ENCODE measurements at regions not wholly inside any gene's neighbourhood (a gene's known extent, or its start where the extent isn't known, plus 50 kb on each side); places are given as distances from the start of the nearest gene placed in this dataset.

DNA sequence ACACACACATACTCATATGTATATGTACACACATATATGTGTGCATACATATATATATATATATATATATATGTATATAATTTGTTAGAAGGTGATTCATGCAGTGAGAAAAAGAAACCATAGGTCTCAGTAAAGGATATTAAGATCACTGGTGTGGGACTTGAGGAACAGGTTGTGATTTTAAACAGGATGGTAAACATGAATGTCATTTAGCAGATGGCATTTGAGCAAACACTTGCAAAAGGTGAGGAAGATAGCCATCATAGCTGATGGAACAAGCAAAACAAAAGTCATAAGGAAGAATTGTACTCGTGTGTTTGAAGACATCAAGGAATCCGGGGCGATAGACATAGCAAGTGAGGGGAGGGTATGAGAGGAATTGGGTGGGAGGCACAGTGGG, 784.5 kb downstream of the TSN start:
- Histone ChIP-seq H3K36me3 (ENCODE audit: control insufficient read depth, low read length) (no peaks in the 10 kb centered on the region), H4K20me1 (ENCODE audit: control insufficient read depth, insufficient read depth, low read depth, low read length) (no peaks in the 10 kb centered on the region), H3K79me2 (ENCODE audit: control insufficient read depth, low read length) (no peaks in the 10 kb centered on the region), H3F3A (ENCODE audit: control insufficient read depth, insufficient read depth) (no peaks in the 10 kb centered on the region), H3K4me1 (ENCODE audit: control insufficient read depth, low read length) (no peaks in the 10 kb centered on the region), H3K27ac (ENCODE audit: low read depth, low read length) (no peak overlapping the region), H3K9me3 (ENCODE audit: control insufficient read depth, insufficient read depth, low read length) (no peaks in the 10 kb centered on the region), H3K9me2 (replicated peaks; ENCODE audit: control insufficient read depth, low read length) (no peaks in the 10 kb centered on the region), H3K4me3 (ENCODE audit: low read length) (no peak overlapping the region), H3K4me2 (ENCODE audit: low read length) (no peak overlapping the region), H3K27me3 (ENCODE audit: control insufficient read depth, low read length) (no peaks in the 10 kb centered on the region)
- TF ChIP-seq, protein P1, sequence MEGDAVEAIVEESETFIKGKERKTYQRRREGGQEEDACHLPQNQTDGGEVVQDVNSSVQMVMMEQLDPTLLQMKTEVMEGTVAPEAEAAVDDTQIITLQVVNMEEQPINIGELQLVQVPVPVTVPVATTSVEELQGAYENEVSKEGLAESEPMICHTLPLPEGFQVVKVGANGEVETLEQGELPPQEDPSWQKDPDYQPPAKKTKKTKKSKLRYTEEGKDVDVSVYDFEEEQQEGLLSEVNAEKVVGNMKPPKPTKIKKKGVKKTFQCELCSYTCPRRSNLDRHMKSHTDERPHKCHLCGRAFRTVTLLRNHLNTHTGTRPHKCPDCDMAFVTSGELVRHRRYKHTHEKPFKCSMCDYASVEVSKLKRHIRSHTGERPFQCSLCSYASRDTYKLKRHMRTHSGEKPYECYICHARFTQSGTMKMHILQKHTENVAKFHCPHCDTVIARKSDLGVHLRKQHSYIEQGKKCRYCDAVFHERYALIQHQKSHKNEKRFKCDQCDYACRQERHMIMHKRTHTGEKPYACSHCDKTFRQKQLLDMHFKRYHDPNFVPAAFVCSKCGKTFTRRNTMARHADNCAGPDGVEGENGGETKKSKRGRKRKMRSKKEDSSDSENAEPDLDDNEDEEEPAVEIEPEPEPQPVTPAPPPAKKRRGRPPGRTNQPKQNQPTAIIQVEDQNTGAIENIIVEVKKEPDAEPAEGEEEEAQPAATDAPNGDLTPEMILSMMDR (IDR thresholded peaks at IDR 0.05; ENCODE audit: low read depth, low read length, poor library complexity, severe bottlenecking), result no peak
- TF ChIP-seq EZH2phosphoT487 (IDR thresholded peaks at IDR 0.05; ENCODE audit: borderline replicate concordance, low read length), result no peak

DNA sequence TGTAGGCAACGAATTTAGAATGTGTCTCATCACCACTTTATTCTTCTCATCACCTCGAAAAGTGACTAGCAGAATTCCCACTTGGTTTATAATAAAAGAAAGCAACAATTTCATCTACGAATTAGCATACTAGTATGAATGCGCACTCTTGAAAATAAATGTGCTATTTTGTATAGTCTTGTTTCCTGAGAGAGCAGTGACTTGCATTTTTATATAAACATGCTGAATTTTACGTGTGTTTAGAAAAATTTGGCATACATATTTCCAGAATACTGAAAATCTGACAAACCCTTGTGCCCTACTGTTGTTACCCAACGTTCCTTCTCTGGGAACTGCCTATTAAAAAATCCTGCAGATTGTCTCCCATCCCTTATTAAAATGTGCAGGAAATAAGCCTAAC, 786.8 kb downstream of the TSN start:
- no peaks in the 10 kb centered on the region for H3K4me1 ChIP-seq (ENCODE audit: control insufficient read depth, low read length)
- H3K79me2 ChIP-seq (ENCODE audit: control insufficient read depth, low read length), result no peaks in the 10 kb centered on the region
- H3K27ac ChIP-seq (ENCODE audit: low read depth, low read length), result no peak overlapping the region
- H3K27me3 ChIP-seq (ENCODE audit: control insufficient read depth, low read length), result no peaks in the 10 kb centered on the region
- H3K4me3 ChIP-seq (ENCODE audit: low read length), result no peak overlapping the region
- H4K20me1 ChIP-seq (ENCODE audit: control insufficient read depth, insufficient read depth, low read depth, low read length), result no peaks in the 10 kb centered on the region
- H3K9me3 ChIP-seq (ENCODE audit: control insufficient read depth, insufficient read depth, low read length), result no peaks in the 10 kb centered on the region
- TF ChIP-seq EZH2phosphoT487 (IDR thresholded peaks at IDR 0.05; ENCODE audit: borderline replicate concordance, low read length), result no peak
- TF ChIP-seq, protein P1 (IDR thresholded peaks at IDR 0.05; ENCODE audit: low read depth, low read length, poor library complexity, severe bottlenecking), result no peak
- no peaks in the 10 kb centered on the region for H3K9me2 ChIP-seq (replicated peaks; ENCODE audit: control insufficient read depth, low read length)
- no peaks in the 10 kb centered on the region for H3K36me3 ChIP-seq (ENCODE audit: control insufficient read depth, low read length)
- H3F3A ChIP-seq (ENCODE audit: control insufficient read depth, insufficient read depth), result no peaks in the 10 kb centered on the region
- H3K4me2 ChIP-seq (ENCODE audit: low read length), result no peak overlapping the region

DNA sequence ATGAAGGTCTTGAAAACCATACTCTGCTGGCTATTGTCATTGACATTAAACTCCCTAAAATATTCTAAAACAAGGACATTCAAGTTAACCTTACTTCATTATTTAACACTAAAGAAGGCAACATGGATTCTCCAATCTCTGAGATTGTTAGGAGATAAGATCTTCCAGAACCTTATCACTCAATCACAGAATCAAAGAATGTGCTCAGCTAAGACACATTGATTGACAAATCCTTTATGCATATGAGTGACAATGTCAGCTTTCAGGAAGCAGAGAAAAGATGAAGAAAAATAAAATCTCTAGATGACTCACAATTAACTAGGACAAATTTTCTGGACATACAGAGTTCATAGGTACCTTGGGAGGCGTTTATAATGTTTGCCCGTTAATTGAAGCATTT, 787.2 kb downstream of the TSN start:
- Histone ChIP-seq H3K27me3 (ENCODE audit: control insufficient read depth, low read length) (no peaks in the 10 kb centered on the region), H3F3A (ENCODE audit: control insufficient read depth, insufficient read depth) (no peaks in the 10 kb centered on the region), H3K9me3 (ENCODE audit: control insufficient read depth, insufficient read depth, low read length) (no peaks in the 10 kb centered on the region), H4K20me1 (ENCODE audit: control insufficient read depth, insufficient read depth, low read depth, low read length) (no peaks in the 10 kb centered on the region), H3K27ac (ENCODE audit: low read depth, low read length) (no peak overlapping the region), H3K4me1 (ENCODE audit: control insufficient read depth, low read length) (no peaks in the 10 kb centered on the region), H3K9me2 (replicated peaks; ENCODE audit: control insufficient read depth, low read length) (no peaks in the 10 kb centered on the region), H3K4me3 (ENCODE audit: low read length) (no peak overlapping the region), H3K79me2 (ENCODE audit: control insufficient read depth, low read length) (no peaks in the 10 kb centered on the region), H3K4me2 (ENCODE audit: low read length) (no peak overlapping the region), H3K36me3 (ENCODE audit: control insufficient read depth, low read length) (no peaks in the 10 kb centered on the region)
- TF ChIP-seq EZH2phosphoT487 (IDR thresholded peaks at IDR 0.05; ENCODE audit: borderline replicate concordance, low read length), result no peak
- TF ChIP-seq, protein P1 (IDR thresholded peaks at IDR 0.05; ENCODE audit: low read depth, low read length, poor library complexity, severe bottlenecking), result no peak

DNA sequence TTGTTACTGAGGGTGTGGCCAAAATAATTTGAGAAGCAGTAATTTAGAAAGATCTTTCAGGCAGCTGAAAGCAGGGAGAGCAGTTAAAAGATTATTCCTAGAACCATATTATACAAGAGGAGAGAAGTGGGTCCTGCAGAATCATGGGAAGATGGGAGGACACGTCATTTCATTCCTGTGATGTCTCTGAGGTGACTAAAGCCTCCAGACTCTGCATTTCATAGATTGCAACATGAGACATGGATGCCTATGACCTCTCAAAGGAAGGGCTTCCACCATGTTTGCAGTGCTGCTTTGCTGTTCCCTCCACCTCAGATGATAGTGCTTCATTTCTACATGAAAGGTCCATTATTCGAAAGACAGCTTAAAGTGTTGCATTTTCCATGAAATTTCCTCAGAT, 788.4 kb downstream of the TSN start:
- Histone ChIP-seq H3K36me3 (ENCODE audit: control insufficient read depth, low read length) (no peaks in the 10 kb centered on the region), H3K4me2 (ENCODE audit: low read length) (no peak overlapping the region), H3K9me2 (replicated peaks; ENCODE audit: control insufficient read depth, low read length) (no peaks in the 10 kb centered on the region), H3K79me2 (ENCODE audit: control insufficient read depth, low read length) (no peaks in the 10 kb centered on the region), H4K20me1 (ENCODE audit: control insufficient read depth, insufficient read depth, low read depth, low read length) (no peaks in the 10 kb centered on the region), H3K9me3 (ENCODE audit: control insufficient read depth, insufficient read depth, low read length) (no peaks in the 10 kb centered on the region), H3K4me1 (ENCODE audit: control insufficient read depth, low read length) (no peaks in the 10 kb centered on the region), H3K27ac (ENCODE audit: low read depth, low read length) (no peak overlapping the region), H3K4me3 (ENCODE audit: low read length) (no peak overlapping the region), H3K27me3 (ENCODE audit: control insufficient read depth, low read length) (no peaks in the 10 kb centered on the region), H3F3A (ENCODE audit: control insufficient read depth, insufficient read depth) (no peaks in the 10 kb centered on the region)
- TF ChIP-seq, protein P1 (IDR thresholded peaks at IDR 0.05; ENCODE audit: low read depth, low read length, poor library complexity, severe bottlenecking), result no peak
